ENCODE measurements at regions not wholly inside any gene's neighbourhood (a gene's known extent, or its start where the extent isn't known, plus 50 kb on each side); places are given as distances from the start of the nearest gene placed in this dataset.

DNA sequence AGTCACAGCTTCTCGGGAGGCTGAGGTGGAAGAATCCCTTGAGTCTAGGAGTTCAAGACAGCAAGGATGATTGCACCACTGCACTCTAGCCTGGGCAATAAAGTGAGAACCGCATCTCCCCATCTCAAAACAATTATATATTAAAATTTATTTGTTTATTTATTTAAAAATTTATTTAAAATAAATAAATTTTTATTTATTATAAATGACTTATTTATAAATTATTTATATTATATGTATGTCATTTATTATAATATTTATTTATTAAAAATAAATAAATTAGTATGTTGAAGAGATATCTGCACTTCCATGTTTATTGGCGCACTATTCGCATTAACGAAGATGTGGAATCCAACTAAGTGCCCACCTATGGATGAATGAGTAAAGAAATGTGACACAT is 683.2 kb upstream of the BRINP3 start:
- no peak for DNase-seq
- Histone ChIP-seq H3K4me3 (ENCODE audit: low read length) (no peak overlapping the region), H3K36me3 (ENCODE audit: control insufficient read depth, insufficient read depth, low read length) (no peaks in the 10 kb centered on the region), H3K9me3 (replicated peaks; ENCODE audit: control insufficient read depth, low read depth, low read length) (no peaks in the 10 kb centered on the region), H3K27ac (ENCODE audit: low read length) (no peak overlapping the region), H3K27me3 (ENCODE audit: control insufficient read depth, insufficient read depth, low read length) (no peaks in the 10 kb centered on the region), H3K4me1 (ENCODE audit: control insufficient read depth, insufficient read depth, low read length) (no peaks in the 10 kb centered on the region)
- WGBS (ENCODE audit: insufficient coverage): no CpG with 5 or more reads among the region's 5 CpGs

DNA sequence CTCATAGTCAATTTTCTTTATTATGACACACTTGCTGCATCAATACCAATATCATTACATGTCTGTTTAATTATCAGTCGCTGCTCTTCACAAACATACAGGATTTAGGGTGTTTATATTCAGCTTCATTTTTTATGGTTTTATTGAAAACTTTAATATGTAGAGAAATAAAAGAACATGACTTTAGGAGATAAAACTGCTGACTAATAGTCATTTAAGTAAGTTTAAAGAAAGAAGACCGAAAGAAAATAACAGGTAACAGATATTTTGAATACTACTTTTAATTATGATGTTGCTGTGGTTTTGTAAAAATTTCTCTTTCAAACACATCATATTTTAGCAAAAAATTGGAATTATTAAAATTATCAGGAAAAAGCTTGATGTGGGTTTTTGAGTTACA is 685.1 kb upstream of the BRINP3 start:
- H3K9me3 ChIP-seq (replicated peaks; ENCODE audit: control insufficient read depth, low read depth, low read length): no peaks in the 10 kb centered on the region
- H3K27ac ChIP-seq (ENCODE audit: low read length): no peak overlapping the region
- H3K4me3 ChIP-seq (ENCODE audit: low read length): no peak overlapping the region
- no peaks in the 10 kb centered on the region for H3K4me1 ChIP-seq (ENCODE audit: control insufficient read depth, insufficient read depth, low read length)
- WGBS (ENCODE audit: insufficient coverage): no CpG with 5 or more reads among the region's 2 CpGs
- H3K27me3 ChIP-seq (ENCODE audit: control insufficient read depth, insufficient read depth, low read length): no peaks in the 10 kb centered on the region
- no peaks in the 10 kb centered on the region for H3K36me3 ChIP-seq (ENCODE audit: control insufficient read depth, insufficient read depth, low read length)
- no peak for DNase-seq

DNA sequence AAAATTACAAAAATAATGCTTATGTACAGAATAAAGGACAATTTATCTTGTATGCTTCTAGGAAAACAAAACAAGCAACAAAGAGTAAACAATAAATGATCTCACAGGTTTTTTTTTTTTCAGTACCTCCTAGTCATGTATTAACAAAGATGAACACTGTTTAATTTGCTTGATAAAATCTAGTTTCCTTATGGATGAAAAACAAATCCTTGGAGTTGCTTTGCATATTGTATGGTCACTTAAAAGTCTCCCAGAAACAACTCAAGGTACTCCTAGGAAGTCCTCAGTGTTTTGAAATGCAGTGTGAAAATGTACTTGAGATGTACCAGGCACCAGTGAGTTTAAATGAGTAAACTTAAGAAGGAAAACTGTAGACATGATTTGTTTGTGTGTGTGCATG is 686.0 kb upstream of the BRINP3 start:
- no peaks in the 10 kb centered on the region for H3K9me3 ChIP-seq (replicated peaks; ENCODE audit: control insufficient read depth, low read depth, low read length)

DNA sequence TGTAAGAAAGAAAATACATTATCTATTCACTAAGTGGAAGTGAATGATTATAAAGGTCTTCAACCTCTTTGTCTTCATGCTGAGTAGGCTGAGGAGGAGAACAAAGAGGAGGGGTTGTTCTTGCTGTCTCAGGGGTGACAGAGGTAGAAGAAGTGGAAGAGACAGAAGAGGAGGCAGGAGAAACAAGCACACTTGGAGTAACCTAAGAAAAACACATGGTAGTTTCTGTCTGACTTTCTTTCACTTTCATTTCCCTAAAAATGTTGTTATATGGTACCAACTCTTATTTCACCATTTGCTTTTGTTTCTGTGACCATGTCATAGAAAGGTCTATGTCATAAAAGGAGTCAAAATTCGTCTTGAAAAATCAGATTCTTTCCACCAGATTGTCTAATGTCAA is 696.6 kb upstream of the BRINP3 start:
- H3K27ac ChIP-seq (ENCODE audit: low read length): no peak overlapping the region
- no peaks in the 10 kb centered on the region for H3K36me3 ChIP-seq (ENCODE audit: control insufficient read depth, insufficient read depth, low read length)
- no peak overlapping the region for H3K4me3 ChIP-seq (ENCODE audit: low read length)
- DNase-seq: peak; percentile 8
- no CpG with 5 or more reads among the region's 1 CpG for WGBS (ENCODE audit: insufficient coverage)
- no peaks in the 10 kb centered on the region for H3K9me3 ChIP-seq (replicated peaks; ENCODE audit: control insufficient read depth, low read depth, low read length)
- H3K4me1 ChIP-seq (ENCODE audit: control insufficient read depth, insufficient read depth, low read length): no peaks in the 10 kb centered on the region
- H3K27me3 ChIP-seq (ENCODE audit: control insufficient read depth, insufficient read depth, low read length): no peaks in the 10 kb centered on the region

More for the DNA sequence above, 686.0 kb upstream of the BRINP3 start:
- Histone ChIP-seq H3K4me1 (ENCODE audit: control insufficient read depth, insufficient read depth, low read length) (no peaks in the 10 kb centered on the region), H3K36me3 (ENCODE audit: control insufficient read depth, insufficient read depth, low read length) (no peaks in the 10 kb centered on the region), H3K4me3 (ENCODE audit: low read length) (no peak overlapping the region), H3K27ac (ENCODE audit: low read length) (no peak overlapping the region), H3K27me3 (ENCODE audit: control insufficient read depth, insufficient read depth, low read length) (no peaks in the 10 kb centered on the region)
- no peak for DNase-seq

DNA sequence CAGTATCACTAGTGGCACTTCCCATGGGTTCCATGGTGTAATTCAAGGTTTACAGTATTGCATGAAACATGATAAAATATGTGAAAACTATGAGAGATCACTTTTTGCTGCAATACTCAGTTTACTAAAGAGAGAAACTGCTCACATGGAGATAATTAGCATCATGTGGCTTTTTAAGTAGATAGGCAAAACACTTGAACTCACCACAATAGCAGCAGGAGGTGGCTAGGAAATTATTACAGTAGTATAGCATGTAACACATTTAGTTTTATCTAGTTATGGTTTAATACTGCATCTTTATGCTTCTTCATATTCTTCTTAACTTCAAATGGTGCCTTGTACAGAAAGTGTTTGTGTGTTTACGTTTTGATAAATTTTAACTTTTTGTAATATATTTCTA is 698.5 kb upstream of the BRINP3 start:
- H3K27ac ChIP-seq (ENCODE audit: low read length): no peak overlapping the region

GRCh38 chr1:191206513-191207207 is 729.0 kb upstream of the BRINP3 start:
- H3K9me3 ChIP-seq (replicated peaks; ENCODE audit: control insufficient read depth, low read depth, low read length): no peaks in the 10 kb centered on the region
- H3K27ac ChIP-seq (ENCODE audit: low read length): no peak overlapping the region
- no peaks in the 10 kb centered on the region for H3K27me3 ChIP-seq (ENCODE audit: control insufficient read depth, insufficient read depth, low read length)
- WGBS (ENCODE audit: insufficient coverage): no CpG with 5 or more reads among the region's 2 CpGs
- no peak overlapping the region for H3K4me3 ChIP-seq (ENCODE audit: low read length)
- no peaks in the 10 kb centered on the region for H3K4me1 ChIP-seq (ENCODE audit: control insufficient read depth, insufficient read depth, low read length)
- no peak for DNase-seq
- no peaks in the 10 kb centered on the region for H3K36me3 ChIP-seq (ENCODE audit: control insufficient read depth, insufficient read depth, low read length)

More for the DNA sequence above, 698.5 kb upstream of the BRINP3 start:
- no peaks in the 10 kb centered on the region for H3K36me3 ChIP-seq (ENCODE audit: control insufficient read depth, insufficient read depth, low read length)
- no peaks in the 10 kb centered on the region for H3K4me1 ChIP-seq (ENCODE audit: control insufficient read depth, insufficient read depth, low read length)
- no CpG with 5 or more reads among the region's 1 CpG for WGBS (ENCODE audit: insufficient coverage)
- no peak overlapping the region for H3K4me3 ChIP-seq (ENCODE audit: low read length)
- H3K9me3 ChIP-seq (replicated peaks; ENCODE audit: control insufficient read depth, low read depth, low read length): no peaks in the 10 kb centered on the region
- DNase-seq: no peak
- no peaks in the 10 kb centered on the region for H3K27me3 ChIP-seq (ENCODE audit: control insufficient read depth, insufficient read depth, low read length)

DNA sequence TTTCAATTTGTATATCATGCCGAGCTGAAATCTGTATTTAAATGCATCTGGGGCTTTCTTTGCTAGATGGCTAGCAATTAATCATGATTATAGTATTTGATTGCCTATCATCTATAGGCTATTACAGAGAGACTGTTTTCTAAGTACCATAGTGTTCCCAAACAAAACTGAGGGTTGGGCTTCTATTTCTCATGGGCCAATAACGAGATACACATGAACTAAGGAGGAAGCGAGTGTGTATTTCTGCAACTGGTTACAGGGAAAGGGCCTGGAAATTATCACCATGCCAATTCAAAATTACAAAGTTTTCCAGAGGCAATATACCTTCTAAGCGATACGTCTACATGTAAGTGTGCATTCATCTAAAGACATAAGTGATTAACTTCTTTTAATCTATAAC is 744.5 kb upstream of the BRINP3 start:
- Histone ChIP-seq H3K27me3 (ENCODE audit: control insufficient read depth, insufficient read depth, low read length) (no peaks in the 10 kb centered on the region), H3K36me3 (ENCODE audit: control insufficient read depth, insufficient read depth, low read length) (no peaks in the 10 kb centered on the region), H3K27ac (ENCODE audit: low read length) (no peak overlapping the region), H3K4me3 (ENCODE audit: low read length) (no peak overlapping the region), H3K4me1 (ENCODE audit: control insufficient read depth, insufficient read depth, low read length) (no peaks in the 10 kb centered on the region), H3K9me3 (replicated peaks; ENCODE audit: control insufficient read depth, low read depth, low read length) (peaks cover 4% of the 10 kb centered on the region)
- WGBS (ENCODE audit: insufficient coverage): no CpG with 5 or more reads among the region's 5 CpGs
- no peak for DNase-seq

GRCh38 chr1:191240925-191241324 is 763.3 kb upstream of the BRINP3 start:
- Histone ChIP-seq H3K9me3 (replicated peaks; ENCODE audit: control insufficient read depth, low read depth, low read length) (peaks cover 2% of the 10 kb centered on the region), H3K4me1 (ENCODE audit: control insufficient read depth, insufficient read depth, low read length) (no peaks in the 10 kb centered on the region), H3K4me3 (ENCODE audit: low read length) (no peak overlapping the region), H3K36me3 (ENCODE audit: control insufficient read depth, insufficient read depth, low read length) (no peaks in the 10 kb centered on the region), H3K27me3 (ENCODE audit: control insufficient read depth, insufficient read depth, low read length) (no peaks in the 10 kb centered on the region), H3K27ac (ENCODE audit: low read length) (no peak overlapping the region)
- peak; percentile 2 for DNase-seq
- no CpG with 5 or more reads among the region's 3 CpGs for WGBS (ENCODE audit: insufficient coverage)

- WGBS (ENCODE audit: insufficient coverage): 70% methylated on average over 2 of the region's 3 CpGs
- Histone ChIP-seq H3K27ac (ENCODE audit: low read length) (no peak overlapping the region), H3K27me3 (ENCODE audit: control insufficient read depth, insufficient read depth, low read length) (no peaks in the 10 kb centered on the region), H3K9me3 (replicated peaks; ENCODE audit: control insufficient read depth, low read depth, low read length) (no peaks in the 10 kb centered on the region), H3K4me1 (ENCODE audit: control insufficient read depth, insufficient read depth, low read length) (no peaks in the 10 kb centered on the region), H3K36me3 (ENCODE audit: control insufficient read depth, insufficient read depth, low read length) (no peaks in the 10 kb centered on the region), H3K4me3 (ENCODE audit: low read length) (no peak overlapping the region)
- DNase-seq: no peak
Measured at GRCh38 chr1:191255354-191256054, 777.8 kb upstream of the BRINP3 start.

GRCh38 chr1:191256917-191257316 is 779.3 kb upstream of the BRINP3 start:
- H3K27ac ChIP-seq (ENCODE audit: low read length): no peak overlapping the region
- no peaks in the 10 kb centered on the region for H3K4me1 ChIP-seq (ENCODE audit: control insufficient read depth, insufficient read depth, low read length)
- H3K9me3 ChIP-seq (replicated peaks; ENCODE audit: control insufficient read depth, low read depth, low read length): no peaks in the 10 kb centered on the region
- no peak for DNase-seq
- no peak overlapping the region for H3K4me3 ChIP-seq (ENCODE audit: low read length)
- H3K27me3 ChIP-seq (ENCODE audit: control insufficient read depth, insufficient read depth, low read length): no peaks in the 10 kb centered on the region
- H3K36me3 ChIP-seq (ENCODE audit: control insufficient read depth, insufficient read depth, low read length): no peaks in the 10 kb centered on the region
- WGBS (ENCODE audit: insufficient coverage): no CpG with 5 or more reads among the region's 1 CpG
